H1 (cell line): ENCODE measurements at regions not wholly inside any gene's neighbourhood (a gene's known extent, or its start where the extent isn't known, plus 50 kb on each side); places are given as distances from the start of the nearest gene placed in this dataset.

Source experiments
- CTCF ChIA-PET: fragments of 300-600 bp; sonication (Branson Sonifier 250); formaldehyde crosslinking; loops from one replicate; lab custom pipeline; 2021; ENCODE audit not compliant: partially characterized antibody; lab: Charles Lee
- POLR2A ChIA-PET: fragments of 300-600 bp; sonication (Branson Sonifier 250); formaldehyde crosslinking; loops from one replicate; lab custom pipeline; 2021; ENCODE audit warnings: inconsistent platforms; ENCODE audit not compliant: partially characterized antibody; lab: Charles Lee
- DNase-seq, 2 experiments: peaks; one replicate each; pipeline versions ENCODE4 v3.0.0 to v3.0.0-alpha.2; 2010 to 2022; ENCODE audit warnings: low spot score in 2 of 2, low read depth in 1 of 2, mixed read lengths in 1 of 2
- FAIRE-seq: peaks from 2 replicates; lab custom pipeline; 2011; peaks lifted over from hg19 to GRCh38; lab: Jason Lieb, UNC
- H2AFZ ChIP-seq: 2 replicates; pipeline ENCODE4 v1.8.1; 2012; ENCODE audit warnings: low read length, inconsistent platforms
- H2AK5ac ChIP-seq: 2 replicates; pipeline ENCODE4 v1.6.1; 2013; ENCODE audit warnings: low read depth, low read length
- H2BK120ac ChIP-seq: replicated peaks from 2 replicates; pipeline ENCODE3; 2013; ENCODE audit warnings: low read depth, low read length, inconsistent platforms
- H2BK12ac ChIP-seq: 2 replicates; pipeline ENCODE4 v1.6.1; 2013; ENCODE audit warnings: low read depth, low read length
- H2BK15ac ChIP-seq: 2 replicates; pipeline ENCODE4 v1.6.1; 2013; ENCODE audit warnings: low read length
- H2BK20ac ChIP-seq: 2 replicates; pipeline ENCODE4 v1.6.1; 2013; ENCODE audit warnings: low read length
- H2BK5ac ChIP-seq: 2 replicates; pipeline ENCODE4 v1.6.1; 2013; ENCODE audit warnings: low read depth, low read length
- H3K14ac ChIP-seq: 2 replicates; pipeline ENCODE4 v1.6.1; 2013; ENCODE audit warnings: inconsistent platforms; ENCODE audit not compliant: insufficient read length
- H3K18ac ChIP-seq: 2 replicates; pipeline ENCODE4 v1.6.1; 2013; ENCODE audit warnings: low read length; ENCODE audit errors: extremely low read depth
- H3K23ac ChIP-seq: 2 replicates; pipeline ENCODE4 v1.6.1; 2013; ENCODE audit warnings: inconsistent platforms; ENCODE audit not compliant: insufficient read length
- H3K23me2 ChIP-seq: 2 replicates; pipeline ENCODE4 v1.6.1; 2013; ENCODE audit warnings: low read depth, low read length
- H3K27ac ChIP-seq: 2 replicates; pipeline ENCODE4 v1.6.1; 2011; ENCODE audit warnings: low read depth, low read length, inconsistent platforms
- H3K27me3 ChIP-seq, 4 experiments: replicated peaks in 1 of 4; 1 replicate in 1 of 4; 2 replicates in 3 of 4; pipeline versions ENCODE4 v1.6.1 to v1.8.1; 2011 to 2013; ENCODE audit warnings: low read length in 3 of 4, mild to moderate bottlenecking in 3 of 4, inconsistent platforms in 2 of 4, mixed read lengths in 2 of 4, moderate library complexity in 1 of 4; ENCODE audit not compliant: control insufficient read depth in 3 of 4, insufficient read depth in 3 of 4; ENCODE audit errors: extremely low read depth in 1 of 4
- H3K36me3 ChIP-seq, 4 experiments: 2 replicates each; pipeline versions ENCODE4 v1.6.1 to v1.8.1; 2011 to 2013; ENCODE audit warnings: mild to moderate bottlenecking in 4 of 4, low read length in 3 of 4, moderate library complexity in 2 of 4, control low read depth in 1 of 4, inconsistent platforms in 1 of 4; ENCODE audit not compliant: insufficient read depth in 4 of 4, control insufficient read depth in 2 of 4
- H3K4ac ChIP-seq: replicated peaks from 2 replicates; pipeline ENCODE3; 2013; ENCODE audit warnings: low read length, low read depth, mixed read lengths, inconsistent platforms; ENCODE audit not compliant: insufficient read length
- H3K4me1 ChIP-seq, 4 experiments: replicated peaks in 1 of 4; 1 replicate in 1 of 4; 2 replicates in 3 of 4; pipeline versions ENCODE4 v1.6.1 to v1.8.1; 2011 to 2013; ENCODE audit warnings: low read length in 3 of 4, inconsistent platforms in 2 of 4, mixed read lengths in 1 of 4; ENCODE audit not compliant: insufficient read depth in 4 of 4, control insufficient read depth in 3 of 4
- H3K4me2 ChIP-seq, 2 experiments: 2 replicates each; pipeline versions ENCODE4 v1.6.1 to v1.8.1; 2011 to 2013; ENCODE audit warnings: low read depth in 2 of 2, low read length in 2 of 2, control low read depth in 1 of 2, inconsistent platforms in 1 of 2, mild to moderate bottlenecking in 1 of 2; ENCODE audit not compliant: insufficient read depth in 1 of 2
- H3K4me3 ChIP-seq, 4 experiments: fragments of 200-600, 300-600 bp in 1 of 4; sonication (generic), shearing (Covaris generic), sonication (Bioruptor Twin) in 1 of 4; 2 replicates each; pipeline versions ENCODE4 v1.5.1 to v1.8.1; 2011 to 2016; ENCODE audit warnings: low read length in 4 of 4, low read depth in 3 of 4, control low read depth in 2 of 4, inconsistent platforms in 2 of 4, mild to moderate bottlenecking in 2 of 4, mixed read lengths in 1 of 4, moderate library complexity in 1 of 4; ENCODE audit not compliant: insufficient read depth in 2 of 4; ENCODE audit errors: extremely low read depth in 1 of 4
- H3K56ac ChIP-seq: replicated peaks from 2 replicates; pipeline ENCODE3; 2013; ENCODE audit warnings: low read depth, mild to moderate bottlenecking, mixed read lengths, low read length, inconsistent platforms; ENCODE audit not compliant: insufficient read length
- H3K79me1 ChIP-seq: 2 replicates; pipeline ENCODE4 v1.6.1; 2013; ENCODE audit warnings: low read depth, low read length, control low read depth
- H3K79me2 ChIP-seq, 2 experiments: 2 replicates each; pipeline versions ENCODE4 v1.6.1 to v1.8.1; 2012 to 2013; ENCODE audit warnings: low read length in 2 of 2, mild to moderate bottlenecking in 2 of 2, inconsistent platforms in 1 of 2; ENCODE audit not compliant: insufficient read depth in 2 of 2, control insufficient read depth in 1 of 2
- H3K9ac ChIP-seq, 4 experiments: replicated peaks in 1 of 4; 1 replicate in 1 of 4; 2 replicates in 3 of 4; pipeline versions ENCODE4 v1.6.1 to v1.8.1; 2011 to 2013; ENCODE audit warnings: low read depth in 3 of 4, low read length in 3 of 4, control low read depth in 2 of 4, mild to moderate bottlenecking in 2 of 4, moderate library complexity in 2 of 4, inconsistent platforms in 1 of 4; ENCODE audit errors: extremely low read depth in 1 of 4
- H3K9me3 ChIP-seq, 2 experiments: 2 replicates each; pipeline versions ENCODE4 v1.6.1 to v1.8.1; 2012 to 2013; ENCODE audit warnings: mild to moderate bottlenecking in 2 of 2, moderate library complexity in 2 of 2, control low read depth in 1 of 2, inconsistent platforms in 1 of 2, low read depth in 1 of 2, low read length in 1 of 2, mixed read lengths in 1 of 2; ENCODE audit not compliant: insufficient read depth in 2 of 2
- H4K20me1 ChIP-seq, 2 experiments: replicated peaks in 1 of 2; 2 replicates each; pipeline versions ENCODE3 to v1.8.1; 2011 to 2013; ENCODE audit warnings: inconsistent platforms in 2 of 2, low read length in 2 of 2, mild to moderate bottlenecking in 1 of 2; ENCODE audit not compliant: insufficient read depth in 2 of 2, control insufficient read depth in 1 of 2
- H4K5ac ChIP-seq: 2 replicates; pipeline ENCODE4 v1.6.1; 2013; ENCODE audit warnings: low read length, low read depth, mixed read lengths, inconsistent platforms; ENCODE audit not compliant: insufficient read length
- H4K8ac ChIP-seq: 2 replicates; pipeline ENCODE4 v1.8.0; 2013; ENCODE audit warnings: mild to moderate bottlenecking, moderate library complexity, low read length, inconsistent platforms; ENCODE audit not compliant: insufficient read depth; ENCODE audit errors: extremely low read depth
- H4K91ac ChIP-seq: replicated peaks from 2 replicates; pipeline ENCODE3; 2013; ENCODE audit warnings: low read length, mixed read lengths, inconsistent platforms; ENCODE audit not compliant: insufficient read length
- BRCA1 ChIP-seq: IDR thresholded peaks from 2 replicates; pipeline ENCODE4 v1.6.1; 2012; ENCODE audit warnings: low read depth, low read length, improper control_type of control experiment
- POLR2AphosphoS5 ChIP-seq: IDR thresholded peaks from 2 replicates; pipeline ENCODE4 v1.6.1; 2011; ENCODE audit warnings: low read depth, low read length
- RXRA ChIP-seq: IDR thresholded peaks from 2 replicates; pipeline ENCODE4 v1.6.1; 2011; ENCODE audit warnings: low read depth, mild to moderate bottlenecking, low read length, moderate library complexity; ENCODE audit not compliant: insufficient read depth
- SIRT6 ChIP-seq: IDR thresholded peaks from one replicate; pipeline ENCODE4 v1.7.1; 2012; ENCODE audit warnings: low read length, inconsistent platforms
- whole genome bisulfite sequencing, 2 experiments: shearing (Covaris generic) in 1 of 2; methylation state at CpG; one replicate each; pipeline versions ENCODE4 v1.1.6 to v1.1.7; 2013 to 2015; ENCODE audit warnings: low lambda C conversion rate in 2 of 2, mixed read lengths in 2 of 2, inconsistent platforms in 1 of 2, low coverage in 1 of 2, missing lambda C conversion rate in 1 of 2; ENCODE audit not compliant: insufficient replicate concordance in 2 of 2, insufficient coverage in 1 of 2, insufficient read length in 1 of 2; ENCODE audit errors: extremely low coverage in 1 of 2, missing lambda C conversion rate in 1 of 2; 5-methylcytosine and 5-hydroxymethylcytosine counted together

GRCh38 chr2:176656776-176657140 is 387.5 kb downstream of the MTX2 start (continued):
- no peak for TF ChIP-seq SIRT6

DNA sequence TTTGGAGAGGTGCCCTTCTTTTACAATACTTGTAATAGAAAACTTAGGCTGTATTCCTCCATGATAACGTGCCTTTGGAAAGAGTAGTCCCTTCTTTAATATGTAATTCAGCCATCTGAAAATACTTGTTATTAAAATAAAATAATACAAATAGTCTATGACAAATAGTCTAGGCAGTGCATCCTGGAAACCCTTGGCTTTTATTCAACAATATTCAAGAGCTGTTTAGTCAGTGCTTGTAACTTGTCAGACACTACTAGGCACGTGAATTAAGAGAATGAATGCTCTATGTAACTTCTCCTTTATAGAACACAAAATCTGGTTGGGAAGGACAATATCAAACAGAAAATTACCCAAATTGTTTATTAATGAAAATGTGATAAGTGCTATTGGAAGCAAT is 388.2 kb downstream of the MTX2 start:
- Histone ChIP-seq H4K5ac (no peak overlapping the region), H3K4me1 (no peaks in the 10 kb centered on the region; a peak in 1 of 7 replicates), H3K79me2 (no peaks in the 10 kb centered on the region), H3K56ac (no peak overlapping the region), H2BK12ac (no peak overlapping the region), H2BK15ac (no peak overlapping the region), H3K4me2 (no peak overlapping the region), H3K18ac (no peak overlapping the region), H4K8ac (no peak overlapping the region), H2AFZ (no peak overlapping the region), H2BK20ac (no peak overlapping the region), H2BK120ac (no peak overlapping the region), H4K20me1 (no peaks in the 10 kb centered on the region), H3K9ac (no peak overlapping the region), H2BK5ac (no peak overlapping the region), H3K27me3 (peaks cover 0 to 3% (median 2%) of the 10 kb centered on the region in 4 experiments; a peak in 4 of 7 replicates), H3K14ac (no peak overlapping the region), H2AK5ac (no peak overlapping the region), H3K4me3 (no peak overlapping the region), H3K23ac (no peak overlapping the region), H3K27ac (no peak overlapping the region), H3K79me1 (no peaks in the 10 kb centered on the region), H3K36me3 (no peaks in the 10 kb centered on the region), H3K23me2 (no peaks in the 10 kb centered on the region), H3K4ac (no peak overlapping the region), H3K9me3 (no peaks in the 10 kb centered on the region), H4K91ac (no peak overlapping the region)
- FAIRE-seq (no peak), DNase-seq (no peak)
- WGBS, 2 experiments, result 88% methylated on average over 2 of the region's 2 CpGs; no CpG with 5 or more reads in 1 of the 2 experiments
- no peak for TF ChIP-seq RXRA
- TF ChIP-seq BRCA1, result no peak
- no peak for TF ChIP-seq POLR2AphosphoS5
- ChIA-PET POLR2A (no interaction called here), CTCF (no interaction called here)
